ENCODE measurements at regions not wholly inside any gene's neighbourhood (a gene's known extent, or its start where the extent isn't known, plus 50 kb on each side); places are given as distances from the start of the nearest gene placed in this dataset.

- TF ChIP-seq FOXP2 (optimal IDR thresholded peaks at IDR 0.05; ENCODE audit: control extremely low read depth, extremely low read length, insufficient read depth), result no peak
- TF ChIP-seq EZH2 (IDR thresholded peaks at IDR 0.05), result no peak
- TF ChIP-seq POLR2AphosphoS5 (IDR thresholded peaks at IDR 0.05; ENCODE audit: borderline replicate concordance, low read depth, low read length), result no peak
- no peak overlapping the region for H3K9ac ChIP-seq (ENCODE audit: insufficient read length)
- DNase-seq (ENCODE audit: low read depth, low spot score), result no peak
- no peaks in the 10 kb centered on the region for H3K36me3 ChIP-seq (ENCODE audit: insufficient read depth, low read length)
- no peak overlapping the region for H3K4me3 ChIP-seq
- no peak overlapping the region for H3K27ac ChIP-seq
- peaks cover 10% of the 10 kb centered on the region; the same call in 1 of the 2 replicates for H3K9me3 ChIP-seq (ENCODE audit: low read depth, low read length)
Measured at GRCh38 chr22:48234011-48234410, 1471.6 kb downstream of the TBC1D22A start.

GRCh38 chr22:48233586-48233985, 1471.1 kb downstream of the TBC1D22A start:
- Histone ChIP-seq H3K4me3 (no peak overlapping the region), H3K9me3 (ENCODE audit: low read depth, low read length) (peaks cover 10% of the 10 kb centered on the region; the same call in 1 of the 2 replicates), H3K9ac (ENCODE audit: insufficient read length) (no peak overlapping the region), H3K27ac (no peak overlapping the region), H3K36me3 (ENCODE audit: insufficient read depth, low read length) (no peaks in the 10 kb centered on the region)
- no peak for TF ChIP-seq FOXP2 (optimal IDR thresholded peaks at IDR 0.05; ENCODE audit: control extremely low read depth, extremely low read length, insufficient read depth)
- TF ChIP-seq EZH2 (IDR thresholded peaks at IDR 0.05), result no peak
- no peak for TF ChIP-seq POLR2AphosphoS5 (IDR thresholded peaks at IDR 0.05; ENCODE audit: borderline replicate concordance, low read depth, low read length)
- no peak for DNase-seq (ENCODE audit: low read depth, low spot score)

- Histone ChIP-seq H3K36me3 (ENCODE audit: insufficient read depth, low read length) (no peaks in the 10 kb centered on the region), H3K9ac (ENCODE audit: insufficient read length) (no peak overlapping the region), H3K4me3 (no peak overlapping the region), H3K9me3 (ENCODE audit: low read depth, low read length) (peaks cover 10% of the 10 kb centered on the region; the same call in 1 of the 2 replicates), H3K27ac (no peak overlapping the region)
- DNase-seq (ENCODE audit: low read depth, low spot score), result no peak
- TF ChIP-seq FOXP2 (optimal IDR thresholded peaks at IDR 0.05; ENCODE audit: control extremely low read depth, extremely low read length, insufficient read depth), result no peak
- no peak for TF ChIP-seq POLR2AphosphoS5 (IDR thresholded peaks at IDR 0.05; ENCODE audit: borderline replicate concordance, low read depth, low read length)
- no peak for TF ChIP-seq EZH2 (IDR thresholded peaks at IDR 0.05)
Measured at GRCh38 chr22:48228468-48228867, 1466.0 kb downstream of the TBC1D22A start.

GRCh38 chr22:48227341-48228018, 1465.0 kb downstream of the TBC1D22A start:
- no peak for DNase-seq (ENCODE audit: low read depth, low spot score)
- Histone ChIP-seq H3K9ac (ENCODE audit: insufficient read length) (no peak overlapping the region), H3K4me3 (no peak overlapping the region), H3K36me3 (ENCODE audit: insufficient read depth, low read length) (no peaks in the 10 kb centered on the region), H3K27ac (no peak overlapping the region), H3K9me3 (ENCODE audit: low read depth, low read length) (peaks cover 6% of the 10 kb centered on the region; the same call in 1 of the 2 replicates)
- no peak for TF ChIP-seq EZH2 (IDR thresholded peaks at IDR 0.05)
- no peak for TF ChIP-seq FOXP2 (optimal IDR thresholded peaks at IDR 0.05; ENCODE audit: control extremely low read depth, extremely low read length, insufficient read depth)
- TF ChIP-seq POLR2AphosphoS5 (IDR thresholded peaks at IDR 0.05; ENCODE audit: borderline replicate concordance, low read depth, low read length), result no peak

GRCh38 chr22:48226026-48227013, 1463.9 kb downstream of the TBC1D22A start:
- no peak overlapping the region for H3K9ac ChIP-seq (ENCODE audit: insufficient read length)
- no peak overlapping the region for H3K4me3 ChIP-seq
- no peak overlapping the region for H3K27ac ChIP-seq
- TF ChIP-seq POLR2AphosphoS5 (IDR thresholded peaks at IDR 0.05; ENCODE audit: borderline replicate concordance, low read depth, low read length) (no peak), EZH2 (IDR thresholded peaks at IDR 0.05) (no peak), FOXP2 (optimal IDR thresholded peaks at IDR 0.05; ENCODE audit: control extremely low read depth, extremely low read length, insufficient read depth) (no peak)
- no peaks in the 10 kb centered on the region for H3K9me3 ChIP-seq (ENCODE audit: low read depth, low read length)
- DNase-seq (ENCODE audit: low read depth, low spot score), result no peak
- no peaks in the 10 kb centered on the region for H3K36me3 ChIP-seq (ENCODE audit: insufficient read depth, low read length)

- H3K27ac ChIP-seq, result no peak overlapping the region
- H3K9ac ChIP-seq (ENCODE audit: insufficient read length), result no peak overlapping the region
- no peaks in the 10 kb centered on the region for H3K36me3 ChIP-seq (ENCODE audit: insufficient read depth, low read length)
- H3K9me3 ChIP-seq (ENCODE audit: low read depth, low read length), result no peaks in the 10 kb centered on the region
- no peak overlapping the region for H3K4me3 ChIP-seq
- no peak for DNase-seq (ENCODE audit: low read depth, low spot score)
- TF ChIP-seq POLR2AphosphoS5 (IDR thresholded peaks at IDR 0.05; ENCODE audit: borderline replicate concordance, low read depth, low read length) (no peak), FOXP2 (optimal IDR thresholded peaks at IDR 0.05; ENCODE audit: control extremely low read depth, extremely low read length, insufficient read depth) (no peak), EZH2 (IDR thresholded peaks at IDR 0.05) (no peak)
Measured at GRCh38 chr22:48224332-48224731, 1461.9 kb downstream of the TBC1D22A start.

- Histone ChIP-seq H3K4me3 (no peak overlapping the region), H3K27ac (no peak overlapping the region), H3K36me3 (ENCODE audit: insufficient read depth, low read length) (no peaks in the 10 kb centered on the region), H3K9me3 (ENCODE audit: low read depth, low read length) (no peaks in the 10 kb centered on the region), H3K9ac (ENCODE audit: insufficient read length) (no peak overlapping the region)
- DNase-seq (ENCODE audit: low read depth, low spot score), result no peak
- TF ChIP-seq POLR2AphosphoS5 (IDR thresholded peaks at IDR 0.05; ENCODE audit: borderline replicate concordance, low read depth, low read length) (no peak), FOXP2 (optimal IDR thresholded peaks at IDR 0.05; ENCODE audit: control extremely low read depth, extremely low read length, insufficient read depth) (no peak), EZH2 (IDR thresholded peaks at IDR 0.05) (no peak)
Measured at GRCh38 chr22:48223488-48224190, 1461.2 kb downstream of the TBC1D22A start.
